ENCODE measurements at regions not wholly inside any gene's neighbourhood (a gene's known extent, or its start where the extent isn't known, plus 50 kb on each side); places are given as distances from the start of the nearest gene placed in this dataset.

DNA sequence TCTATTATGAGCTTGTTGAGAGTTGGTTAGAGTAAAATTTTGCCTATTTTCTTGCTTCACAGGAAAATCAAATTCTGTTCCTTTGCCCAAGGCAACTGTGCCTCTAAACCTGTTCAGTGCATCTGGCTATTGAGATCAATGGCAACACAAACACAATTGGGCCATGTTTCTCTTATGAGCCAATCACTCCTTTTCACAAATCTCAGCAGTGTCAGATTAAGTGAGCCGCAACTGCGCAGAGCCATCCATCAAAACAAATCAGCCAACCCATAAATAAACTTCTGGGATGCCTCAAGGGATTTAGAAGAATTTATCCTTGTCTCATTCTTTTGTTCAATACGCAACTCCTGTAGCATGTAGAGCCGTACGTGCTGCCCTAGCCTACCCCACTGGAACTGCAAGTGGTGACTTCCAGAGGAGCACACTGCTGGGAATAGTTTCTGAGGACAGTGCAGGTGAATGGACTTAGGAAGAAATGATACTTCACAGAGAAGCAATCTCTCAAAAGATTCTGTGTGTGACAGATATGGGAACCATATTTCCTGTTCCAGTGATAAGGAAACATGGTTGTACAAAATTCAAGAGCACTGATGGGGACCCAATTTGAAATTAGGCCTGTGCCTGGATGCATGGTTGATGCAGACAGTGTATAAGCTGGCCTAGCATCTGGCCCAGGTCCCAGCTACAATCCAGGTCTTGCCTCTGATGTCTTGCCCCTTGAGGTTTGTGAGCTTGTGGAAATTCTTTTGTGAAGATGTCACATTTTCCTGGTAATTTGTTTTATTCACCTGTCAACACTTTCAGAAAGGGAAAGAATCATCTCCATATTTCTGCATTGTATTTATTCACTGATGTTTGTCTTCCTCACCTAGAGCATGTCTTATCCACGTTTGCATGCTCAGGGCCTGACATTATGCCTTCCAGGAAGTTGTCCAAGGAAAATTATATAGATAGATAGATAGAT lies 166.2 kb downstream of the URB2 start:
- no peak for TF ChIP-seq GATA2 (IDR thresholded peaks at IDR 0.05; ENCODE audit: low read depth, low read length)
- no peak for TF ChIP-seq GATA3 (IDR thresholded peaks at IDR 0.05; ENCODE audit: low read depth, low read length)
